A549 (cell line): ENCODE measurements at regions not wholly inside any gene's neighbourhood (a gene's known extent, or its start where the extent isn't known, plus 50 kb on each side); places are given as distances from the start of the nearest gene placed in this dataset.

Source experiments
- ATAC-seq, 2 experiments: fragments of 200-7000 bp in 1 of 2; fragments of >200 bp in 1 of 2; cut with Nextera tagmentation in 1 of 2; cut with Tn5 transposase in 1 of 2; 3 replicates each; pipeline versions ENCODE4 v1.8.0 to v1.9.1; 2018 to 2020; ENCODE audit warnings: mild to moderate bottlenecking in 1 of 2, moderate library complexity in 1 of 2
- CTCF ChIA-PET: fragments of 300-600 bp; sonication (Branson Sonifier 250); formaldehyde crosslinking; extraction: SDS; loops from one replicate; lab custom pipeline; 2021; ENCODE audit warnings: antibody characterized with exemption, inconsistent platforms; lab: Yijun Ruan, JAX
- POLR2A ChIA-PET: fragments of 350-600 bp; formaldehyde crosslinking; extraction: SDS; loops from one replicate; lab custom pipeline; 2021; ENCODE audit warnings: antibody characterized with exemption, inconsistent platforms; lab: Yijun Ruan, JAX
- DNase-seq, 2 experiments: peaks; one replicate each; pipeline versions ENCODE4 v3.0.0 to v3.0.0-alpha.2; 2011 to 2016; ENCODE audit warnings: low read depth in 1 of 2, low spot score in 1 of 2
- FAIRE-seq: peaks from 2 replicates; lab custom pipeline; 2011; peaks lifted over from hg19 to GRCh38; lab: Jason Lieb, UNC
- H3K27ac ChIP-seq, 2 experiments: fragments of >200 bp; sonication (Bioruptor Twin); formaldehyde crosslinking; 3 replicates each; pipeline ENCODE4 v1.5.1; 2016 to 2017
- H3K4me1 ChIP-seq: fragments of >200 bp; sonication (Bioruptor Twin); formaldehyde crosslinking; 3 replicates; pipeline ENCODE4 v1.6.1; 2016
- H3K4me2 ChIP-seq: fragments of >200 bp; sonication (Bioruptor Twin); formaldehyde crosslinking; 3 replicates; pipeline ENCODE4 v1.6.1; 2016
- H3K4me3 ChIP-seq: fragments of >200 bp; sonication (Bioruptor Twin); formaldehyde crosslinking; 3 replicates; pipeline ENCODE4 v1.5.1; 2016
- H3K9me3 ChIP-seq: fragments of >200 bp; sonication (Bioruptor Twin); formaldehyde crosslinking; 3 replicates; pipeline ENCODE4 v1.6.1; 2016
- BHLHE40 ChIP-seq: IDR thresholded peaks from 2 replicates; pipeline ENCODE4 v1.6.1; 2012; ENCODE audit warnings: low read depth, low read length, inconsistent platforms
- CBX8 ChIP-seq: fragments of 200-600 bp; sonication (generic); IDR thresholded peaks from 2 replicates; pipeline ENCODE4 v1.6.1; 2016
- CEBPB ChIP-seq, 2 experiments: fragments of >200 bp in 1 of 2; sonication (Bioruptor Twin) in 1 of 2; formaldehyde crosslinking in 1 of 2; IDR thresholded peaks; 2 replicates each; pipeline ENCODE4 v1.6.1; 2012 to 2016
- FOXS1 ChIP-seq: fragments of 250-450 bp; sonication (Bioruptor Pico); IDR thresholded peaks from 2 replicates; pipeline ENCODE4 v1.5.0; 2020; ENCODE audit warnings: mild to moderate bottlenecking, moderate library complexity
- HEYL ChIP-seq: fragments of 250-450 bp; sonication (Bioruptor Pico); IDR thresholded peaks from 2 replicates; pipeline ENCODE4 v1.8.0; 2021; ENCODE audit warnings: mild to moderate bottlenecking, moderate library complexity
- HMGXB4 ChIP-seq: fragments of 250-450 bp; sonication (Bioruptor Pico); IDR thresholded peaks from 2 replicates; pipeline ENCODE4 v1.5.0; 2021; ENCODE audit warnings: mild to moderate bottlenecking, moderate library complexity, borderline replicate concordance
- JUN ChIP-seq, 2 experiments: fragments of >200 bp; sonication (Bioruptor Twin); formaldehyde crosslinking; IDR thresholded peaks; 2 replicates in 1 of 2; 3 replicates in 1 of 2; pipeline ENCODE4 v1.6.1; 2016 to 2017
- JUNB ChIP-seq: fragments of >200 bp; sonication (Bioruptor Twin); formaldehyde crosslinking; IDR thresholded peaks from 2 replicates; pipeline ENCODE4 v1.6.1; 2016
- KDM5A ChIP-seq: fragments of 200-600 bp; sonication (generic); IDR thresholded peaks from 2 replicates; pipeline ENCODE4 v1.6.1; 2016; ENCODE audit warnings: antibody characterized with exemption, mild to moderate bottlenecking
- MAZ ChIP-seq: fragments of 150-350 bp; IDR thresholded peaks from 2 replicates; pipeline ENCODE4 v1.6.1; 2014; ENCODE audit warnings: antibody characterized with exemption, low read depth, low read length, borderline replicate concordance
- MYC ChIP-seq: IDR thresholded peaks from 2 replicates; pipeline ENCODE4 v1.6.1; 2012; ENCODE audit warnings: mild to moderate bottlenecking, inconsistent platforms, low read length, improper control_type of control experiment, borderline replicate concordance
- NPAS2 ChIP-seq: fragments of 250-450 bp; sonication (Bioruptor Pico); IDR thresholded peaks from 2 replicates; pipeline ENCODE4 v1.8.0; 2022; ENCODE audit warnings: mild to moderate bottlenecking, moderate library complexity, borderline replicate concordance
- NR3C1 ChIP-seq: fragments of >200 bp; sonication (Bioruptor Twin); formaldehyde crosslinking; IDR thresholded peaks from 3 replicates; pipeline ENCODE4 v1.6.1; 2017
- PHF8 ChIP-seq: fragments of 200-600 bp; sonication (generic); IDR thresholded peaks from 2 replicates; pipeline ENCODE4 v1.6.1; 2016; ENCODE audit warnings: low read depth, mild to moderate bottlenecking, antibody characterized with exemption, moderate library complexity, borderline replicate concordance
- POLR2A ChIP-seq: IDR thresholded peaks from 2 replicates; pipeline ENCODE4 v1.6.1; 2012; ENCODE audit warnings: mild to moderate bottlenecking, low read length
- POLR2AphosphoS2 ChIP-seq: conservative IDR thresholded peaks from 2 replicates; pipeline ENCODE4 v1.6.1; 2012; ENCODE audit warnings: low read length, improper control_type of control experiment, inconsistent platforms
- RCOR1 ChIP-seq: fragments of 150-350 bp; IDR thresholded peaks from 2 replicates; pipeline ENCODE4 v1.6.1; 2014; ENCODE audit warnings: antibody characterized with exemption, low read length, low read depth
- SMC3 ChIP-seq: fragments of >200 bp; sonication (Bioruptor Twin); formaldehyde crosslinking; IDR thresholded peaks from 3 replicates; pipeline ENCODE4 v1.6.1; 2018; ENCODE audit warnings: inconsistent platforms
- SREBF2 ChIP-seq: fragments of 450-650 bp; IDR thresholded peaks from 2 replicates; pipeline ENCODE4 v1.6.1; 2014; ENCODE audit warnings: mild to moderate bottlenecking, moderate library complexity
- ZC3H11A ChIP-seq: fragments of 450-650 bp; IDR thresholded peaks from 2 replicates; pipeline ENCODE4 v1.6.1; 2014; ENCODE audit warnings: antibody characterized with exemption, mild to moderate bottlenecking
- ZFP36 ChIP-seq: fragments of 450-650 bp; IDR thresholded peaks from 2 replicates; pipeline ENCODE4 v1.6.1; 2014; ENCODE audit warnings: borderline replicate concordance; ENCODE audit not compliant: partially characterized antibody
- whole genome bisulfite sequencing: methylation state at CpG from one replicate; pipeline ENCODE4 v1.1.6; 2017; ENCODE audit errors: missing lambda C conversion rate; 5-methylcytosine and 5-hydroxymethylcytosine counted together
- TF ChIP-seq, protein P1 (sequence below): fragments of 150-350 bp; IDR thresholded peaks from 2 replicates; pipeline ENCODE4 v1.6.1; 2014; ENCODE audit warnings: low read depth, mild to moderate bottlenecking, low read length
- TF ChIP-seq, protein P2 (sequence below): fragments of >200 bp; sonication (Bioruptor Twin); formaldehyde crosslinking; IDR thresholded peaks from 3 replicates; pipeline ENCODE4 v1.6.1; 2016
- TF ChIP-seq, protein P3 (sequence below): IDR thresholded peaks from 2 replicates; pipeline ENCODE4 v1.6.1; 2012
- TF ChIP-seq, protein P4 (sequence below): fragments of 250-450 bp; sonication (Bioruptor Pico); IDR thresholded peaks from 2 replicates; pipeline ENCODE4 v1.5.0; 2020; ENCODE audit warnings: low read depth, mild to moderate bottlenecking, moderate library complexity
- TF ChIP-seq, protein P5 (sequence below): IDR thresholded peaks from 2 replicates; pipeline ENCODE4 v1.6.1; 2012; ENCODE audit warnings: low read depth, borderline replicate concordance

DNA sequence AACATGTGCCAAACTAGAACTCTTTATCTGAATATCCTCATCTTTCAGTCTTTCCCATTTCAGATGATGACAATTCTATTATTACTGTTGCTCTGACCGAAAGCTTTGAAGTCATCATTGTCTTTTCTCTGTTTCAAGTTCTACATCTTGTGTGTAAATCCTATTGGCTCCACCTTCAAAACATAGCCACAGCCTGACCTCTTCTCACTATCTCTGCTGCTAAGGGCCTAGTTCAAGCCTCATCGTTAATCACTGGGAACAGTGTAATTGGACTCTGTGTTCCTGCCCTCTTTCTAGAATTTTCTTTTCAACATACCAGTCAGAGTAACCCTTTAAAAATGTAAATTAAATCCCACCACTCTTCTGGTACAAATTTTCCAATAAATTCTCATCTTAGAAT is 105.1 kb downstream of the OXSM start:
- CTCF ChIA-PET = no interaction called here
- ATAC-seq (no peak), FAIRE-seq (no peak)

DNA sequence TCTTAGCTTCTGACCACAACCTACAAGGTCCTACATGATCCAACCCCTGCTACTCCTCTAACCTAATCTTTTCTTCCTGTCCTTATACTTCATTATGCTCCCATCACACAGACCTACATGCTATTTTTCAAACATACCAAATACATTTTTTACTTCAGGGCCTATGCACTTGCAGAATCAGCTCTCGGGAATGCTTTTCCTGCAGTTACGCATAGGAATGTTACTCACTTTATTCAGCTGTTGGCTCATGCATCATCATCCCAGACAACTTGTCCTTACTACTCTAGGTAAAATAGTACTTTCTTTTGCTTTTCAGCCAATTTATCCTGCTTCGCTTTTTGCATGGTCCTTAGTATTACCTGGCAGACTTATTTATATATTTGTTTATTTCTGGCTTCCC is 105.6 kb downstream of the OXSM start:
- TF ChIP-seq MYC (no peak), ZFP36 (no peak), ZC3H11A (no peak), RCOR1 (no peak), JUN (IDR thresholded peaks at IDR 0.05) (no peak), HEYL (CRISPR knock-in tag) (no peak), SREBF2 (no peak), POLR2AphosphoS2 (no peak), FOXS1 (no peak), BHLHE40 (no peak), HMGXB4 (no peak)
- TF ChIP-seq, protein P1, sequence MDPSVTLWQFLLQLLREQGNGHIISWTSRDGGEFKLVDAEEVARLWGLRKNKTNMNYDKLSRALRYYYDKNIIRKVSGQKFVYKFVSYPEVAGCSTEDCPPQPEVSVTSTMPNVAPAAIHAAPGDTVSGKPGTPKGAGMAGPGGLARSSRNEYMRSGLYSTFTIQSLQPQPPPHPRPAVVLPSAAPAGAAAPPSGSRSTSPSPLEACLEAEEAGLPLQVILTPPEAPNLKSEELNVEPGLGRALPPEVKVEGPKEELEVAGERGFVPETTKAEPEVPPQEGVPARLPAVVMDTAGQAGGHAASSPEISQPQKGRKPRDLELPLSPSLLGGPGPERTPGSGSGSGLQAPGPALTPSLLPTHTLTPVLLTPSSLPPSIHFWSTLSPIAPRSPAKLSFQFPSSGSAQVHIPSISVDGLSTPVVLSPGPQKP = no peak
- TF ChIP-seq, protein P2, sequence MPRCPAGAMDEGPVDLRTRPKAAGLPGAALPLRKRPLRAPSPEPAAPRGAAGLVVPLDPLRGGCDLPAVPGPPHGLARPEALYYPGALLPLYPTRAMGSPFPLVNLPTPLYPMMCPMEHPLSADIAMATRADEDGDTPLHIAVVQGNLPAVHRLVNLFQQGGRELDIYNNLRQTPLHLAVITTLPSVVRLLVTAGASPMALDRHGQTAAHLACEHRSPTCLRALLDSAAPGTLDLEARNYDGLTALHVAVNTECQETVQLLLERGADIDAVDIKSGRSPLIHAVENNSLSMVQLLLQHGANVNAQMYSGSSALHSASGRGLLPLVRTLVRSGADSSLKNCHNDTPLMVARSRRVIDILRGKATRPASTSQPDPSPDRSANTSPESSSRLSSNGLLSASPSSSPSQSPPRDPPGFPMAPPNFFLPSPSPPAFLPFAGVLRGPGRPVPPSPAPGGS = no peak
- TF ChIP-seq, all 56 proteins: peak for 0
- Histone ChIP-seq H3K9me3 (no peaks in the 10 kb centered on the region), H3K4me1 (no peaks in the 10 kb centered on the region), H3K4me3 (no peak overlapping the region), H3K27ac (no peak overlapping the region), H3K4me2 (no peak overlapping the region)
- ATAC-seq = no peak
- ChIA-PET CTCF (interaction anchor here (1.2 kb wide), 1 partner anchor 817 kb away, joined by 3 read pairs; no protein-coding TSS in a partner anchor), POLR2A (no interaction called here)
- 89% methylated on average over 3 of the region's 3 CpGs for WGBS
- DNase-seq = no peak
- no peak for FAIRE-seq

More for the DNA sequence above, 105.1 kb downstream of the OXSM start:
- Histone ChIP-seq H3K4me3 (no peak overlapping the region), H3K9me3 (no peaks in the 10 kb centered on the region), H3K4me1 (no peaks in the 10 kb centered on the region), H3K4me2 (no peak overlapping the region), H3K27ac (no peak overlapping the region)
- 55% methylated on average over 2 of the region's 2 CpGs for WGBS
- POLR2A ChIA-PET = no interaction called here
- TF ChIP-seq, protein P3, sequence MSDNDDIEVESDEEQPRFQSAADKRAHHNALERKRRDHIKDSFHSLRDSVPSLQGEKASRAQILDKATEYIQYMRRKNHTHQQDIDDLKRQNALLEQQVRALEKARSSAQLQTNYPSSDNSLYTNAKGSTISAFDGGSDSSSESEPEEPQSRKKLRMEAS = no peak
- TF ChIP-seq NPAS2 (CRISPR knock-in tag) (no peak), CBX8 (no peak), RCOR1 (no peak), POLR2A (no peak), NR3C1 (no peak), POLR2AphosphoS2 (no peak), KDM5A (no peak), CEBPB (IDR thresholded peaks at IDR 0.05) (no peak), PHF8 (no peak), BHLHE40 (no peak), MAZ (no peak), JUNB (no peak), SMC3 (no peak)
- TF ChIP-seq, protein P4, sequence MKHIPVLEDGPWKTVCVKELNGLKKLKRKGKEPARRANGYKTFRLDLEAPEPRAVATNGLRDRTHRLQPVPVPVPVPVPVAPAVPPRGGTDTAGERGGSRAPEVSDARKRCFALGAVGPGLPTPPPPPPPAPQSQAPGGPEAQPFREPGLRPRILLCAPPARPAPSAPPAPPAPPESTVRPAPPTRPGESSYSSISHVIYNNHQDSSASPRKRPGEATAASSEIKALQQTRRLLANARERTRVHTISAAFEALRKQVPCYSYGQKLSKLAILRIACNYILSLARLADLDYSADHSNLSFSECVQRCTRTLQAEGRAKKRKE (CRISPR knock-in tag) = no peak
- TF ChIP-seq, protein P5, sequence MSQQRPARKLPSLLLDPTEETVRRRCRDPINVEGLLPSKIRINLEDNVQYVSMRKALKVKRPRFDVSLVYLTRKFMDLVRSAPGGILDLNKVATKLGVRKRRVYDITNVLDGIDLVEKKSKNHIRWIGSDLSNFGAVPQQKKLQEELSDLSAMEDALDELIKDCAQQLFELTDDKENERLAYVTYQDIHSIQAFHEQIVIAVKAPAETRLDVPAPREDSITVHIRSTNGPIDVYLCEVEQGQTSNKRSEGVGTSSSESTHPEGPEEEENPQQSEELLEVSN = no peak
- TF ChIP-seq, protein P2 = no peak
- no peak for DNase-seq
